HG03039 (cell line): ENCODE measurements at regions not wholly inside any gene's neighbourhood (a gene's known extent, or its start where the extent isn't known, plus 50 kb on each side); places are given as distances from the start of the nearest gene placed in this dataset.

Source experiments
- ATAC-seq: cut with Tn5 transposase; IDR thresholded peaks from one replicate; pipeline ENCODE4 v1.9.1; 2021; ENCODE audit warnings: mild to moderate bottlenecking, moderate library complexity; ENCODE audit not compliant: unreplicated experiment

- ATAC-seq: no peak
Measured at GRCh38 chr7:25952261-25953057, 199.5 kb upstream of the NFE2L3 start.

- ATAC-seq: no peak
Measured at GRCh38 chr7:25953859-25954258, 198.1 kb upstream of the NFE2L3 start.

DNA sequence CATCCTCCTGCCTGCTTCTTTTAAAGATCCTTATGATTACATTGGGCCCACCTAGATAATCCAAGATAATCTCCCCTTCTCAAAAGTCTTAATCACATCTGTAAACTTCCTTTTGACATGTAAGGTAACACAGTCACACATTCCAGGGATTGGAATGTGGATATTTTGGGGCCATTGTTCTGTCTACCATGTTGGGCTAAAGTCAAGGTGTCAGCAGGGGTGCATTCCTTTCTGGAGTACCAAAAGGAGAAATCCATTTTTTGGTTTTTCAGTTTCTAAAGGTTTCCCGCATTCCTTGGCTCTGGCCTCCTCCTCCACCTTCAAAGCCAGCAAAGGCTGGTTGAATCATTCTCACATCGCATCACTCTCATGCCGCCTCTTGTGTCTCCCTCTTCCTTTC lies 197.6 kb upstream of the NFE2L3 start:
- no peak for ATAC-seq

DNA sequence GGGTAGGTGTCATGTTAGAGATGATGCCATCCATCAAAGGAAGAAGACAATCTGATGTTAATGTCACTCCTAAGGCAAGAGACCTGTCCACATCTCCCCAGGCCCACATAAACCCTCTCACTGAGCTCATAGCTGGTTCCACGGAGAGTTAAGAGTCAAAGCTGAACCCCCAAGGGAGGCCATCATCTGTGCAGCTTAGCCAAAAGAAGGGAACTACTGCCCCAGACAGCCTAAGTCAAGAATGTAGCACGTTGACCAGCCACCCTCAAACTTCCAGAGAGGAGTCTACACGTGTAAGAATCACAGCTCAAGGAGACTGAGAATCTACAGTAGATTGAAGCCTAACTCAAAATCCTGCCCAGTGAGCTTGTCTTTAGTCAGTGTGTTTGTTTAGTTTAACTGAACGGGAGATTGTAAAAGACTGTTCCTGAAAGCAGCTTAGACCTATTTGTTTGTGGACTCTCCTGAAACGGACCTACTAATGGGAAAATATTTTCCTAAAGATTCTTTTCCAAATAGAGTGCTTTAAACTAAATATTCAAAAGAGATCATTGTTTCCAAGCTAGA lies 192.7 kb upstream of the NFE2L3 start:
- ATAC-seq: no peak

DNA sequence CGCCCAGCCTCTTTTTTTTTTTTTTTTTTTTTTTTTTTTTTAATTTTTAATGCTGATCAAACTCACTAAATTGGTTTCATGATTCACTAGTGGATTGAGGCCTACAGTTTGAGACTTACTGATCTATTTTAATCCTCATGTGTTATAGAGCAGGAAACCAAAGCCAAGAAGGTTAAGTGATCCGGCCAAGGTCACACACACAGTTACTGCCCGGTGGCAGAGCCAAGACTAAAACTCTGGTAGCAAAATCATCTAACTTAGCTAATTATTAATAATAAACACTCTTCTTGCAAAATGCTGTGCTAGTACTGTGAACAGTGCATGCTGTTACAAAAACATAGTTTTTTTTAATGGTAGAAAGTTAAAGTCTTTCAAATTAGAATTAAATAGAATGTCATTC lies 188.3 kb upstream of the NFE2L3 start:
- no peak for ATAC-seq

DNA sequence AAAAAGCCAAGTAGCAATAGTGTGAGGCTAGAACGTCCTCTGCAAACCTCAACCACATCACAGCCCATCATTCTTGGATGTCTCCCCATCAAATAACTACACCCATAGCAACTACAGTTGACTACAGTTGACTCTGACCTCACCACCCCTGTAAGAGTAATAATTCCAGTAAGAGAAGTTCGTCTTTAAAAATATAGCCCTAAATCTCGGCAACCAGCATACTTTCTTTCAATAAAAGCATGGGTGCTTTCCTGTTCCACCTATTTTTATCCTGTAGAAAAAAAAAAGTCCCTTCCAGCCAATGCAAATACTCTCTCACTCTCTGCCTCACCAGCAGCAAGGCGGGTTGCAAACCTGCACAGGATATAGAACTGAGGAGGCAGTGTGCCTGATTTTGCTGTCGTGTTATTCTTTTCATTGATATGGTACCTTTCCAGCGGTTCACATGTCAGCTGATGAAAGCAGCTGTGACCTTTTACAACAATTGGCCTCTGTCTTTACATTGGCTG lies 187.5 kb upstream of the NFE2L3 start:
- peak; percentile 33 for ATAC-seq

DNA sequence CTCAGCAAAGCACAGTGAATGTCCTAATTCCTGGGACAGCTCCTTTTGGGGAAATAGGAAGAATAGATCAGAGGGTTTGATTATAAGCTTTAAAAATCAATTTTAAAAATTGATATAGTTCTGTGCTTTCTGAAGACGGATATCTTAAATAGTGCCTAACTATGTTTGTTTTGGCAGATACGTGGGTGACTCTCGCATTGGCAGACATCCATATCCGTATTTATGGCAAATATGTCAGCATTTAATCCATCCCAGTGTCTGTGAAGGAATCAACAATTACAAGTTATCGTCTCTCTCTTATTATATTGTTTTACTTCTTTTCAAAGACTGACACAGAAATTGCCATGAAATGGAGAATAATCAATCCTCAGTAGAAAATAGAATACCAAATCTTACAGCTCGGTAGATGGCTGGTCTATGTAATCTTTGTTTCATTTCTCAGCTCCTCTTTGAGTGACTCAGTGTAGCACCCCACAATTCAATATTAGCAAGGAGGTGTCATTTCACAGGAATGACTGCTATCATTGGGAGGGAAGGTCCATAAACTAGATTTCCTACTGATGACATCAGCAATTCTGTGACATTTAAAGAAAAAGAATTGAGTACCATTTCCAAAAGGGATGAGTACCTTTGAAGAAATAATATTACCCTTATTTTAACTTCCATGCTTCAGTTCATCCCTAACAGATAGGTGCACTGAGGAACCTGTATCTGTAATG lies 186.4 kb upstream of the NFE2L3 start:
- ATAC-seq: no peak

DNA sequence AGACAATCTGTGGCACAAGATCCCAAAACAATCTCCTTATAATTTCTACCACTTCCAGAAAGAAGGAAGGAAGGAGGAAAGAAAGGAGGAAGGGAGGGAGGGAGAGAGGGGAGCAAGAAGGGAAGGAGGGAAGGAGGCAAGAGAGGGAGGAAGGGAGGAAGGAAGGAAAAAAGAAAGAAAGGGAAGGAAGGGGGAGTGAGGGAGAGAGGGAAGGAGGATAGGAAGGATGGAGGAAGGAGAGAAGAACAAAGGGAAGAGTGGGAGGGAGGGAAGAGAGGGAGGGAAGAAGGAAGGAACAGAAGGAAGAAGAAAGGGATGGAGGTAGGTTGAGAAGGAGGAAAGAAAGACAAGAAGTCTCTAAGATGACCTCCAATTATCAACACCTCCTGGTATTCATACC lies 185.5 kb upstream of the NFE2L3 start:
- ATAC-seq: no peak

DNA sequence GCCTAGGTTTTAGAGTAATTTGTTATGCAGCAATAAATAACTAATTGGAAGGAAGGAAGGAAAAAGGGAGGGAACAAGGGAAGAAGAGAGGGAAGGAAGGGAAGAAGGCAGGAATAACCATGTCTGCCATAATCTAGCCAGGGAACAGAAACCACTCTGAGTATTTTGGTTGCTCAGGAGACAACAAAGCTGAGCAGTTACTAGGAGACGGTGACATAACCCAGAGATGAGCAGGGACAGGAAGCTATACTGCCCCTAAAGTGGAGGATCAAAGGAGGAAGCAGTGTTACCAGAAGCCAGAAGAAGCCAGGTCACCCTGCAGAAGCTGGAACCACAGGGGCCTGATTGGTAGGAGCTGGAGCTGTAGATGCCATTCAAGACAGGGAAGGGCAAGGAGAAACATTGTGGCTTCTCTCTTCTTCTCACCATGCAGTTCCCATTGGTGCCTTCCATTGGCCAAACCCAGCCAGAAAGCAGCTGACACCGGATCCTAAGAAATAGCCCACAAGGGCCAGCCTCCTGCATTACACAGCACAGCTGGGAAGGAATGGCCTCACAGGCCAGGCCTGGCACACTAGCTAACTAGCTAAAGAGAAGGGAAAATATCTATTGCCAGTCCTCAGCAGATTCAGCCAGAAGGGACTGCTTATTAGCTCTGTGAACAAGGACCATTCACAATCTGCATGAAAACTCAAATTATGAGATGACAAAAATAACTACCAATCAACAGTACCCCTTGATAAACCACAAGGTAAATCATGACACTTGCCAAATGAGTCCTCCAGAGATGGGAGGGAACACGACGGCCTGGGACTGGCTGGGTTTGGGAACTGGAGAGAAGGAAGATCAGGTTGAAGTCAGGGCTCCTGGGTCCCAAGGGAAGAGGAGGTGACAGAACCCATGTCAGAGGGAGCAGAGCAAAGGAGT lies 184.5 kb upstream of the NFE2L3 start:
- ATAC-seq: peak; percentile 11

DNA sequence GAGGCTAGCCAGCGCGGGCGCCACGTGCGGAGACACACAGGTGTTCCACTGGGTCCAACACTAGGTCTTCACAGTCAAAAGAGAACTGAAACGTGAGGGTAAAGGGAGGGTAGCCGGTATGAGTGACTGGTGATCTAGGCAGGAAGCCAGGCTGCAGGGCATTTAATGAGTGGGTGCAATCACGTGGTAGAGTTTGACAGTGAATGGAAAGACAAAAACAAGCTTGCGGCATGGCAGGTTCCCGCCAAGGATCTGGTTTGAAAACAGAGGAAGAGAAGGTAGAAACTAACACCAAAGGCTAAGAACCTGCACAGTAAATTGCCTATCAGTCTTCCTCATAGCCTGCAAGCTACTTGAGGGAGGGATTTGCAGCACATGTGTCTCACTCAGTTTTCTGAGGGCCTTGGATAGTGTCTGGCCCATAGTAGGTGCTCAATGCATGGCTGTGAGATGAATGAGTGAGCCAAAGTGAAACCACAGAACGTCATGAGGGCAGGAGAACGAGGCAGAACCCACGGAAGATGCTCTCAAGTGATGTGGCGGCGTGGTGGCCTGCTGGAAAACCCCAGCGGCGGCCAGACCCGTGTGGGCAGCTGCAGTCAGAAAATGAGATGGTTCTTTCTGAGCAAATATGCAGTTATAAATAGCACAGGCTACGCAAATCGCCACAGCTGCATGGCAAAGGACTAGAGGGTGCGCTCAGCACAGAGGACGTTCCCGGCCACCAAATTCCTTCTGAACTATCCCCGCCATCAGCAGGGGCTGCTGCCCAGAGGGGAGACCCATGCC lies 183.6 kb upstream of the NFE2L3 start:
- peak; percentile 55 for ATAC-seq

DNA sequence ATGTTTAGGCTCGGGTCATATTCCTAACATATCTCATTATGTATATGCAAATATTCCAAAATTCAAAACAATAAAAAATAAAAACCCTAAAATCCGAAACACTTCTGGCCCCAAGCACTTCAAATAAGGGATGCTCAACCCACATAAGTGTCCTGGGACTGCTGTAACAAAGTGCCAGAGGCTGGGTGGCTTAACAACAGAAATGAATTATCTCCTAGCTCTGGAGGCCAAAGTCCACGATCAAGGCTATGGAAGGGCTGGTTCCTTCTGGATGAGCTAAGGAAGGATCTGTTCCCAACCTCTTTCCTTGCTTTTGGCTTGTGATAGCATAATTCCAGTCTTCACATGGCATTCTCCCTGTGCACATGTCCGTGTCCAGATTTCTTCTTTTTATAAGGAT lies 181.6 kb upstream of the NFE2L3 start:
- ATAC-seq: no peak

- ATAC-seq: no peak
Measured at GRCh38 chr7:25970911-25971310, 181.1 kb upstream of the NFE2L3 start.

- no peak for ATAC-seq
Measured at GRCh38 chr7:25976630-25977029, 175.4 kb upstream of the NFE2L3 start.

DNA sequence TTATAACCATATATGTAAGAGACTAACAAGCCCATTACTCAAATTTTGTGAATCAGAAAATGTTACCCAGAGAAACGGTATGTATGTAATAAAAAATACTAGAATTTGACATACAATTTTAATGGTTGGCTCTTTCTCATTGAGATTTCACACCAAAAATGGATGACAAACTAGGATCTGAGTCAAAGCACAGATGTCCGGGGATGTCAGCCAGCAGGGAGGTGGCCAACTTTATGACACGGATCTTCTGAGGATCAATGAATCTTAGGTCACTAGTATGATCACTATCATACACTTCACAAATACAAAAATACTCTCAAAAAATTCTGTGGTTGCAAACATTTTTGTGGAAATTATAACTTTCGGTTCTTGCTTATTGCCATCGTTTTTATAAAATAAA lies 173.5 kb upstream of the NFE2L3 start:
- ATAC-seq: no peak

- ATAC-seq: no peak
Measured at GRCh38 chr7:25979605-25980004, 172.4 kb upstream of the NFE2L3 start.

DNA sequence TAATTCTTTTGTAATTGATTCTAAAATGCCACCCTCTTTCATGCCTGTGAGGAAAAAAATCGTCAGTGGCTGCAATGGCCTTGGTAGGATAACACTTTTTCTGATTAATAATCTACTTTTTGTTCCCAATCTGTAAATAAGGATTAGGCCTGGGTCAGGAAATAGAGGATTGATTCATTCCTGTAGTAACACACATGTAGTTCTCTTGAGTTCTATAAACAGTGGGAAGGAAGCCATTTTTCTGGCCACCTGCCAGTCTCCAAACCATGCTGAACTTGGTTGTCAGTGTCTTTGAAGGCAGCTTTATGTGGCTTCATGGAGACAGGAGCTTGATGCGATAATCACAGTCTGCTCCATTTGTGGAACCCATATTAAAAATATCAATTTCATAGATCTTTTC lies 169.3 kb upstream of the NFE2L3 start:
- no peak for ATAC-seq

DNA sequence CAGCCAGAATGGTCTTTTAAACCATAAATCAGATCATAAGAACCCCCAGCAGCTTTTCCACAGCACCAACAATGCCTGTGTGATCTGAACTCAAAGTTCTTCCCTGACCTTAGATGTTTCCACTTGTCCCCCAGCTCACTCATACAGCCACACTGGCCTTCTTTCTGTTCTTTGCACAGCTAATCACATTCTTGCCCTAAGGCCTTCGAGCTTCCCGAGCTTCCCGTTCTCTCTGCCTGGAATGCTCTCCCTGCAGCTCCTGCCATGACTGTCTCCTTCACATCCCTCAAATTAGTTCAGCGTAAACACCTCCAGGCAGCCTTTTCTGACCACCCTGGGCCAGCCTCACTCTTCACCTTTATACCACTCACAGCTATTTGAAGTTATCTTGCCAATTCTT lies 166.8 kb upstream of the NFE2L3 start:
- no peak for ATAC-seq

GRCh38 chr7:25988640-25989039 lies 163.4 kb upstream of the NFE2L3 start:
- no peak for ATAC-seq

GRCh38 chr7:25989140-25989705 lies 162.8 kb upstream of the NFE2L3 start:
- ATAC-seq: no peak
